Upper lobe of left lung (tissue), 4 donors: ENCODE measurements at regions not wholly inside any gene's neighbourhood (a gene's known extent, or its start where the extent isn't known, plus 50 kb on each side); places are given as distances from the start of the nearest gene placed in this dataset.

Source experiments
- CTCF ChIP-seq, 6 experiments: fragments of 450-650 bp in 4 of 6; fragments of 200-600 bp in 2 of 6; sonication (generic) in 2 of 6; IDR thresholded peaks; one replicate each; pipeline ENCODE4 v1.5.1; 2016 to 2019; ENCODE audit warnings: antibody characterized with exemption in 6 of 6
- POLR2A ChIP-seq, 4 donors: fragments of 450-650 bp; IDR thresholded peaks; one replicate each; pipeline ENCODE4 v1.5.1; 2016 to 2017; ENCODE audit warnings: antibody characterized with exemption in 4 of 4, mild to moderate bottlenecking in 2 of 4
- POLR2AphosphoS5 ChIP-seq, 2 donors: sonication (generic); formaldehyde crosslinking; IDR thresholded peaks; one replicate each; pipeline ENCODE4 v1.5.1; 2017; ENCODE audit warnings: antibody characterized with exemption in 2 of 2

GRCh38 chr1:59193443-59194093 lies 103.3 kb upstream of the FGGY start:
- TF ChIP-seq CTCF (IDR thresholded peaks at IDR 0.05) (no peak), POLR2A (IDR thresholded peaks at IDR 0.05) (no peak), POLR2AphosphoS5 (IDR thresholded peaks at IDR 0.05) (no peak)
